Panc1 (cell line): ENCODE measurements at regions not wholly inside any gene's neighbourhood (a gene's known extent, or its start where the extent isn't known, plus 50 kb on each side); places are given as distances from the start of the nearest gene placed in this dataset.

Experiments
- ATAC-seq: fragments of 200-7000 bp; cut with Tn5 transposase; 2 replicates; pipeline ENCODE4 v1.9.1; 2020; ENCODE audit warnings: mild to moderate bottlenecking, moderate library complexity
- BruUV-seq: library from RNA; stranded (reverse); fragments of 400-500 nt; replicated peaks from 2 replicates; lab custom pipeline; 2021; lab: Mats Ljungman, UMichigan
- CTCF ChIA-PET: fragments of 300-600 bp; sonication (Branson Sonifier 250); formaldehyde crosslinking; loops from one replicate; lab custom pipeline; 2022; ENCODE audit warnings: antibody characterized with exemption; lab: Charles Lee
- POLR2A ChIA-PET: fragments of 300-600 bp; sonication (Branson Sonifier 250); formaldehyde crosslinking; loops from one replicate; lab custom pipeline; 2022; ENCODE audit warnings: antibody characterized with exemption; lab: Charles Lee
- DNase-seq: peaks from one replicate; pipeline ENCODE4 v3.0.0-alpha.2; 2010; ENCODE audit warnings: low read depth, low spot score
- H3K27ac ChIP-seq: 2 replicates; pipeline ENCODE4 v1.5.1; 2011; ENCODE audit warnings: mild to moderate bottlenecking, low read length, inconsistent platforms
- H3K27me3 ChIP-seq: fragments of 200-500 bp; sonication (Bioruptor generic); 2 replicates; pipeline ENCODE4 v1.6.0; 2014; ENCODE audit warnings: low read length, inconsistent platforms; ENCODE audit not compliant: control insufficient read depth, insufficient read depth
- H3K36me3 ChIP-seq: fragments of 200-500 bp; sonication (Bioruptor generic); 2 replicates; pipeline ENCODE4 v1.5.1; 2014; ENCODE audit warnings: inconsistent platforms, mild to moderate bottlenecking, low read length, moderate library complexity; ENCODE audit not compliant: control insufficient read depth, insufficient read depth
- H3K4me1 ChIP-seq: 2 replicates; pipeline ENCODE4 v1.5.1; 2011; ENCODE audit warnings: inconsistent platforms, mild to moderate bottlenecking, low read length, moderate library complexity; ENCODE audit not compliant: control insufficient read depth, insufficient read depth
- H3K4me3 ChIP-seq, 2 experiments: 2 replicates each; pipeline ENCODE4 v1.5.1; 2011 to 2012; ENCODE audit warnings: low read depth in 2 of 2, low read length in 2 of 2, mild to moderate bottlenecking in 2 of 2, inconsistent platforms in 1 of 2, moderate library complexity in 1 of 2
- H3K9me3 ChIP-seq: fragments of 200-500 bp; sonication (Bioruptor generic); 2 replicates; pipeline ENCODE4 v1.5.1; 2014; ENCODE audit warnings: low read depth, mild to moderate bottlenecking, inconsistent platforms, low read length, moderate library complexity; ENCODE audit not compliant: control insufficient read depth, insufficient read depth
- POLR2AphosphoS5 ChIP-seq: IDR thresholded peaks from 2 replicates; pipeline ENCODE4 v1.6.1; 2012; ENCODE audit warnings: mild to moderate bottlenecking, low read depth, low read length, moderate library complexity
- SIN3A ChIP-seq: IDR thresholded peaks from 2 replicates; pipeline ENCODE4 v1.6.1; 2012; ENCODE audit warnings: low read depth, mild to moderate bottlenecking, low read length, moderate library complexity, borderline replicate concordance; ENCODE audit not compliant: insufficient read depth
- TCF7L2 ChIP-seq: IDR thresholded peaks from 2 replicates; pipeline ENCODE4 v1.6.1; 2011; ENCODE audit warnings: mild to moderate bottlenecking, low read depth, low read length, inconsistent platforms
- in situ Hi-C: cut with HindIII; loops from 2 replicates; pipeline ENCODE4 v1.10.0; 2016; ENCODE audit warnings: low sequenced_read_pairs, low pct_unique_long_range_greater_than_20kb
- intact Hi-C: fragments of 100-400 bp; cut with micrococcal nuclease; formaldehyde crosslinking; loops from one replicate; pipeline ENCODE4 v1.10.0; 2022; ENCODE audit not compliant: unreplicated experiment
- TF ChIP-seq, protein P1 (sequence below): fragments of 450-650 bp; IDR thresholded peaks from 2 replicates; pipeline ENCODE4 v1.5.1; 2017; ENCODE audit warnings: mild to moderate bottlenecking
- TF ChIP-seq, protein P2 (sequence below), 2 experiments: IDR thresholded peaks; 2 replicates each; pipeline ENCODE4 v1.6.1; 2011 to 2012; ENCODE audit warnings: low read depth in 2 of 2, control low read depth in 1 of 2, low read length in 1 of 2, mild to moderate bottlenecking in 1 of 2, moderate library complexity in 1 of 2; ENCODE audit not compliant: insufficient read depth in 1 of 2

DNA sequence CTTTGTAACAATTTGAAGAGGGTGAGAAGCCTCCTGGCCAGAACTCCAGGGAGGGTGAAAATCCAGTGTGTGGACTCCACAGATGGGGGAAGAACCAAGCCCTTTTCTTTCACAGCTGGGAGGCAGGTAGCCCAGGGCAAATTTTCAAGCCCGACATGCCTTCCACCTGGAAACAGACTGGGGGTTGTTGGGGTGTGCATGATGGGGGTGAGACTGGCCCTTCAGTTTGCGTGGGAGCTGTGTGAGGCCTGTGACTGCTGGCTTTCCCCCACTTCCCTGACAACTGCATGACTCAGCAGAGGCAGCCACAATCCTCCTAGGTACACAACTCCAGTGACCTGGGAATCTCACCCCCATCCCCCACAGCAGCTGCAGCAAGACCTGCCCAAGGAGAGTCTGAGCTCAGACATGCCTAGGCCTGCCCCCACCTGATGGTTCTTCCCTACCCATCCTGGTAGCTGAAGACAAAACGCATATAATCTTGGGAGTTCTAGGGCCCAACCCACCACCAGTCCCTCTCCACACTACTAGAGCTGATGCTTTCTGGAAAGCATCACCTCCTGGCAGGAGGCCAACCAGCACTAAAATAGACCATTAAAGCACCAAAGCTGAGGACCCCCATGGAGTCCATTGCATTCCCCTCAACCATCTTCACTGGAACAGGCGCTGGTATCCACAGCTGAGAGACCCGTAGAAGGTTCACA lies 445.4 kb downstream of the TFEC start:
- ChIA-PET CTCF (no interaction called here), POLR2A (no interaction called here)
- no peak overlapping the region for H3K27ac ChIP-seq
- DNase-seq (no peak), ATAC-seq (no peak)
- no peaks in the 10 kb centered on the region for H3K36me3 ChIP-seq
- H3K4me1 ChIP-seq = no peaks in the 10 kb centered on the region
- H3K4me3 ChIP-seq = no peak overlapping the region
- in situ Hi-C loops = no loop called here
- TF ChIP-seq, protein P1, sequence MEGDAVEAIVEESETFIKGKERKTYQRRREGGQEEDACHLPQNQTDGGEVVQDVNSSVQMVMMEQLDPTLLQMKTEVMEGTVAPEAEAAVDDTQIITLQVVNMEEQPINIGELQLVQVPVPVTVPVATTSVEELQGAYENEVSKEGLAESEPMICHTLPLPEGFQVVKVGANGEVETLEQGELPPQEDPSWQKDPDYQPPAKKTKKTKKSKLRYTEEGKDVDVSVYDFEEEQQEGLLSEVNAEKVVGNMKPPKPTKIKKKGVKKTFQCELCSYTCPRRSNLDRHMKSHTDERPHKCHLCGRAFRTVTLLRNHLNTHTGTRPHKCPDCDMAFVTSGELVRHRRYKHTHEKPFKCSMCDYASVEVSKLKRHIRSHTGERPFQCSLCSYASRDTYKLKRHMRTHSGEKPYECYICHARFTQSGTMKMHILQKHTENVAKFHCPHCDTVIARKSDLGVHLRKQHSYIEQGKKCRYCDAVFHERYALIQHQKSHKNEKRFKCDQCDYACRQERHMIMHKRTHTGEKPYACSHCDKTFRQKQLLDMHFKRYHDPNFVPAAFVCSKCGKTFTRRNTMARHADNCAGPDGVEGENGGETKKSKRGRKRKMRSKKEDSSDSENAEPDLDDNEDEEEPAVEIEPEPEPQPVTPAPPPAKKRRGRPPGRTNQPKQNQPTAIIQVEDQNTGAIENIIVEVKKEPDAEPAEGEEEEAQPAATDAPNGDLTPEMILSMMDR = no peak
- TF ChIP-seq, protein P2, sequence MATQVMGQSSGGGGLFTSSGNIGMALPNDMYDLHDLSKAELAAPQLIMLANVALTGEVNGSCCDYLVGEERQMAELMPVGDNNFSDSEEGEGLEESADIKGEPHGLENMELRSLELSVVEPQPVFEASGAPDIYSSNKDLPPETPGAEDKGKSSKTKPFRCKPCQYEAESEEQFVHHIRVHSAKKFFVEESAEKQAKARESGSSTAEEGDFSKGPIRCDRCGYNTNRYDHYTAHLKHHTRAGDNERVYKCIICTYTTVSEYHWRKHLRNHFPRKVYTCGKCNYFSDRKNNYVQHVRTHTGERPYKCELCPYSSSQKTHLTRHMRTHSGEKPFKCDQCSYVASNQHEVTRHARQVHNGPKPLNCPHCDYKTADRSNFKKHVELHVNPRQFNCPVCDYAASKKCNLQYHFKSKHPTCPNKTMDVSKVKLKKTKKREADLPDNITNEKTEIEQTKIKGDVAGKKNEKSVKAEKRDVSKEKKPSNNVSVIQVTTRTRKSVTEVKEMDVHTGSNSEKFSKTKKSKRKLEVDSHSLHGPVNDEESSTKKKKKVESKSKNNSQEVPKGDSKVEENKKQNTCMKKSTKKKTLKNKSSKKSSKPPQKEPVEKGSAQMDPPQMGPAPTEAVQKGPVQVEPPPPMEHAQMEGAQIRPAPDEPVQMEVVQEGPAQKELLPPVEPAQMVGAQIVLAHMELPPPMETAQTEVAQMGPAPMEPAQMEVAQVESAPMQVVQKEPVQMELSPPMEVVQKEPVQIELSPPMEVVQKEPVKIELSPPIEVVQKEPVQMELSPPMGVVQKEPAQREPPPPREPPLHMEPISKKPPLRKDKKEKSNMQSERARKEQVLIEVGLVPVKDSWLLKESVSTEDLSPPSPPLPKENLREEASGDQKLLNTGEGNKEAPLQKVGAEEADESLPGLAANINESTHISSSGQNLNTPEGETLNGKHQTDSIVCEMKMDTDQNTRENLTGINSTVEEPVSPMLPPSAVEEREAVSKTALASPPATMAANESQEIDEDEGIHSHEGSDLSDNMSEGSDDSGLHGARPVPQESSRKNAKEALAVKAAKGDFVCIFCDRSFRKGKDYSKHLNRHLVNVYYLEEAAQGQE (IDR thresholded peaks at IDR 0.05; ENCODE audit: insufficient read depth in 1 of 2, low read depth in 2 of 2, low read length in 1 of 2) = no peak
- TF ChIP-seq TCF7L2 = no peak
- no peak for TF ChIP-seq POLR2AphosphoS5
- no peak for TF ChIP-seq SIN3A
- no peaks in the 10 kb centered on the region for H3K27me3 ChIP-seq
- no TSS peak for BruUV-seq
- no peaks in the 10 kb centered on the region for H3K9me3 ChIP-seq
- intact Hi-C loops = no loop called here

DNA sequence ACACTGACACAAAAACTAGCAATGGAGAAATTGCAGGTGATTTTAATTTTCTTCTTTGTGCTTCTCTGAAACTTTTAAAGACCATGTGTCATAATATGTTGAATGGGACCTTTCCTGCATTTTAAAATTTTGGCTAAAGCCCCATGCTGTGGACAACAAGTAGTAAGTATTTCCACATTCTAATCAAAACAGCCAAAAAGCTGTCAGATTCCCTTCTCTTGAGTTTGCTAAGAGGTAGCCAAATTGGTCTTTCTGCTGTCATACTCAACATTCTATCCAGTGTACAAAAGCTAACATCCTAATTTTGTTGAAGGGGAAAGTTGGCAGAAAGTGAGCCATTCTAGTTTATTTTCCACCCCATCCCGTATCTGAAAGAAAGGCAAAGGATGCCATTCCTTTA lies 447.6 kb downstream of the TFEC start:
- Histone ChIP-seq H3K4me1 (no peaks in the 10 kb centered on the region), H3K36me3 (no peaks in the 10 kb centered on the region), H3K4me3 (no peak overlapping the region), H3K27ac (no peak overlapping the region), H3K9me3 (no peaks in the 10 kb centered on the region), H3K27me3 (no peaks in the 10 kb centered on the region)
- intact Hi-C loops (no loop called here), in situ Hi-C loops (no loop called here)
- BruUV-seq = no TSS peak
- DNase-seq = no peak
- CTCF ChIA-PET = no interaction called here
- POLR2A ChIA-PET = no interaction called here
- TF ChIP-seq, protein P2 (IDR thresholded peaks at IDR 0.05; ENCODE audit: insufficient read depth in 1 of 2, low read depth in 2 of 2, low read length in 1 of 2) = no peak
- TF ChIP-seq TCF7L2 = no peak
- TF ChIP-seq POLR2AphosphoS5 = no peak
- TF ChIP-seq, protein P1 = no peak
- no peak for TF ChIP-seq SIN3A
- no peak for ATAC-seq
